HG02943 (cell line): ENCODE measurements at regions not wholly inside any gene's neighbourhood (a gene's known extent, or its start where the extent isn't known, plus 50 kb on each side); places are given as distances from the start of the nearest gene placed in this dataset.
"Not testable (repeated sequence)": the region's sequence is repeated elsewhere in the genome, so short reads cannot be mapped to it uniquely, and the experiment has no call there.

Experiments
- ATAC-seq: cut with Tn5 transposase; IDR thresholded peaks from one replicate; pipeline ENCODE4 v1.9.1; 2021; ENCODE audit warnings: mild to moderate bottlenecking, low read depth, moderate library complexity; ENCODE audit not compliant: unreplicated experiment

DNA sequence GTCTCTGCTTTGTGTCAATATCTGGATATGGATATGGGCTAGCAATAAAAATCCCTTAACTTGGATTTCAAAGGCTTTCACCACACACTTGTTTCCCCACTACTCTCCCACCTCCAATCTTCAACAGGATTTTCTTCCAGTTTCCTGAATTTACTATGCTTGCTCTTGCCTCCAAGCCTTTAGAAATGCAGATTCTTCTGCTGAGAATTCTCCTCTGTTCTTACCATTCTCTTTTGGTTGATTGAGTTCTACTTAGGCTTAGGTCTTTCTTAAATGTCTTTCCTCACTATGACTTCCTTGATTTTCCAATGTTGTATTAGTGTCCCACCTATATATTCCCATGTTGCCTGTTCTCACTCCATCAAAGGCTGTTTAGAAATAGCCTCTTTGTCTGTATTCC lies 1502.4 kb upstream of the TENM4 start:
- ATAC-seq = no peak

DNA sequence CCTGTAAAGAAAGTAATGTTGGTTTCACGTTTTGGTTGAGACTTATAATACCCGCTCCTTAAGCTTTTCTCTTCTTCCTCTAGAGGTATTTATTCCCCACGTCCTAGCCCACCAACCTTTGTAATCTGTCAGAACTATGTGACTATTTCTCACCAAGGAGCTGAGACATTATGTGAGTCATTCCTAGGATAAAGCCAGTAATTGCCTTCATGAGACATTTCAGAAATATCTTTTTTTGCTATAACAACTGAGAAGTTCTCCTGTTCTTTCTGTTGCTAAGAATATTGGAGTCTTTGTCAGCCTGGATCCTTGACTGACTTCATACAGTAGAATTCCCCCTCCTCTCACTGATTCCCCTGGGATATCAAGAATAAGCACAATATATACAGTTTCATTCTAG lies 1497.0 kb upstream of the TENM4 start:
- no peak for ATAC-seq

DNA sequence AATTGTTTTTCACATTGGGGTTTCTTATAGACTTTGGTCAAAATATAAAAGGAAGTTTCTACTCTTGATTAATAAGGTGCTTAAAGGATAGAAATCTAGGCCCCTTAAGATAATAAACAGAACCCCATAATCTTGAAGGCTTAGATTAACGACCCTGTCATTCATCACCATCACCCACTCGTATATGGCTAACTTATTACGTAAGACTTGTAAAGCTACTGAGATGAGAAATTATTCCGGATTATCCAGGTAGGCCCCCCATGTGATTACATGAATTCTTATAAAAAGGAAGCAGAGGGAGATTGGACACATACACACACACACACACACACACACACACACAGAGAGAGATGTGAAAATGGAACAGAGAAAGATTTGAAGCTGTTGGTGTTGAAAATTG lies 1489.2 kb upstream of the TENM4 start:
- no peak for ATAC-seq

DNA sequence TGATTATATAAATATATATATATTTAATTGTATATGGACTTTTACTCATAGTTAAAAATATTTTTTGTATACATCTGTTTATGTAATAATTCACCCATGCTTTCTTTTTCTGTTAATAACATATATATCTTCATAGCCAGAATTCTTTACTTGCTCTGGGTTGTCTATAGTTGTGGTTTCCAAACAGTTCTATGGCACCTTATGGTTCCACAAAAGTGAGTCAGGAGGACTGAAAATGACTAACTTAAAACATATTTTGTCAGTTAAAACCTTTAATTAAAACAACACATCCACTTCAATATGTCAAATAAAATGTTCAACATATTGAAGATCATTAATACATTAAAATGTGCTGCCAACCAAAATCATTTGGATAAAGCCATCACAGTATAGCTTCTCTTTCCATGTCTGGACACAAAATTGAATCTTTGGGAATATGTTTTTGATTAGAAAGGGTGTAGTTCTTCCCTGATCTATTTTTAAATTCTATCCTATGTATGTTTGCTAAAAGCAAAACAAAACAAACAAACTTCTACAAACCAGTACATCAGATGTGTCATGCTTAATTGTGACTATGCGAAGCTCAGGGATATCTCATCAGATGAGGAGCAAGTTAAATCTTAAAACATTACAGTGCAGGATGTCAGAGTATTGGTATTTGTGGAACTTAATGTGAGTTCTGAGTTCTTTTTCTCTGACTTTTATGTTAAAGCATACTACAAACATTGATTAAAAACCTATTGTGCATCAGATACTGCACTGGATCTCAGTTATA lies 1488.4 kb upstream of the TENM4 start:
- no peak for ATAC-seq

DNA sequence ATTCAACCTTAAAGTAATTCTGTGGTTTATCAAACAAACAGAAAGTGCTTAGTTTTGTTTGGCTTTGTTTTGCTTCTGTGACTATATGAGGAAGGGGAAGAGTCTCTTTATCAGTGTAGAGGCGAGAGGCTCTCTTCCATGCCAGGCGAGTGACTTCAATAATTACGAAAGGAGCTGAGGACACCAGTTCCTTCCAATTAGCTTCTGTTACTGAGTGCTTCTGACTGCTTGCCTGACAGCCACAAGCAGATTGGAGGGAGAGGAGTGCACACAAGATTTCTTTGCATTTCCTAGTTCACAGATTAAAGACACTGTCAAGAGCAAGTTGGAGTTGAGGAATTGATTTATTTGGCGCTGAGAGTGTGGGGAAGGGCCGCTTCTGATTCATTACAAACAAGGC lies 1484.5 kb upstream of the TENM4 start:
- ATAC-seq = no peak

DNA sequence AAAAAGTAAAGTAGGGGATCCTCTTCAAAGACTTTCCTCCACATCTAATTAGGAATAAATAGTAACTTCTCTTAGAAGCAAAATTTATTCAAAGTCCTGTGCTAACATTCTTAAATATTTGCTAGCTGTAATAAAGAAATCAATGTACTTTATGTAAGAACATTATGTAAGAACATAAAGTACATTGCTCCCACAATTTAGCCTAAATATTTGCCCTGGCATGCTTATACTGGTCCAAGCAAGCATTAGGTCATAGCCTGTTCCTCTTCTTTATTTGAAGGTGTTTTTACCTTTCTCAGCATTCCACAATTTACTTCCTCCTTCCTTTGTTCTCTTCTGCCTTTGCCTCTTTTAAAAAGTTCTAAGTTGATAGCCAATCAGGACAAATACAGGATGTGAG lies 1480.5 kb upstream of the TENM4 start:
- not testable (repeated sequence) for ATAC-seq

DNA sequence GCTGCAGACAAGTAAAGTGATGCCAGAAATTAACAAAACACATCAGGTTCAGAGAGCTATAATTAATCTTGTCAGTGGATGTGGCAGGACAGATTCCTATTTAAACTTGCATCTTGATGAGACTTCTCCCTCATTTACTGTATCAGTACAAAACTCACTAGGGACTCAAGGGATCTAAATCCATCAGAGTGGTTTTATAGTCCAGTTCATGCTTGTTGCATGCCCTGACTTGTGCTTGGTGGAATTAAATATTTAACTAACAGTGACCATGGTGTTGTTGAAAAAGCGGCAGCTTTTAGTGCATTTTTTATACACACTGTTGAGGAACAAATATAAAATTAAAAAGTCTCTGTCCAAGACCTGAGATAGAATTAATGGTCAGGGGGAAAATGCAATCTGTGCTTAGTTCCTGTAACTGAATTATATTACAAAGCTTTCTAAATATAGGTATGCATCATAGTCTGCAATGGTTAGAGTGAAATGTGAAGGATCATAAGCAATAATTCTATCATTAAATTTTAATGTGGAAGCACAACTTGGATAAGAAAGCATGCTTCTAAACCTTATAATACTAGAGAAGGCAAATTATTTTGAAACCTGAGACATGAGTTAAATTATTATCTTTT lies 1475.5 kb upstream of the TENM4 start:
- no peak for ATAC-seq

DNA sequence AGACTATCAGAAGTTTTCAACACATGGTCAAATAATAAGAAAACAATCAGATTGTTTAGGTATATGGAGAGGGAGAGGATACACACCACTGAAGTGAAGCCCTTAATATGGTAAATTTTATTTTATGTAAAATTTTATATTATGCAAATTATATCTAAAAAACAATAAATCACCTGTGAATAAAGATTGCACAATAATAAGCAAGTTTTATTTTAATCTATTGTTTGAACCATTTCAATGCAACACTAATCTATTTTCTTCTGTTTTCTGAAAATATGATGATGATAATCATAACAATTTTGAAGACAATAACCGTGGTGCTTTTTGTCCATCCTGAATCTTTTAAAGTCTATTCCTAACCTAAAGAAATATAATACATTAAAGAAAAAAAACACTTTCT lies 1473.5 kb upstream of the TENM4 start:
- no peak for ATAC-seq

DNA sequence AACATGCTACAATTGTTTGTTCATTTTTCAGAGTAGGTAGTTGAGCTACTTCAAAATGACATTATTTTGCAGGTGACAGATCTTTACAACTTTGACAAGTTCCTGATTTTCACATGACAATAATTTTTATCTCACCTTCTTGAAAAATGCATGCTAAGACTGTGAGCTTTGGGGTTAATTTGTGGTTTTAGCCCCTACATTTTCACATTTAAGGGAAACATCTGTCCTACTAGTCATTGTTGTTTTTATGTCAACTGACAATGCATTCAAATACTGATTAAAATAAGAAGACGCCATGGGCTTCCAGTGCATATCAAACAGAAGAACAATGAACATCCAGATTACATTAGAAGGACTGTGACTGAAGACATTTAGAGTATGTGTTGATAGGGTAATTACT lies 1470.8 kb upstream of the TENM4 start:
- no peak for ATAC-seq

DNA sequence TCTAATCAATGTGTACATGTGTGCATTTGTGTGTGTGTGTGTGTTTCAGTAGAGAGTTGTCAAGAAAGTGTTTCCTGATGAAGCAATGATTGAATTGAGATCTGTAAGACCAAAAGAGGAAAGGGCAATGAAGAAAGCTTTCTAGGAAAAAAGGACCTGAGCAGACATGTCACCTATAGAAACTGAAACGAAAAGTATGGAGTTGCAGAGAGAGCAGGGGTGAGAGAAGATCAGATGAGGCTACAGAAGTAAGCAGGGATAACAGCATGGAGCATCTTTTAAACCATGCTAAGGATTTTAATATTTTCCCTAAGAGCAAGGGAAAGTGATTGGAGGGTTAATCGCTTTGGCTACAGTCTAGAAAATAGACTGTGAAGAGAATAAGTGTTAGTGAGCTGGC lies 1459.4 kb upstream of the TENM4 start:
- peak; percentile 71 for ATAC-seq

DNA sequence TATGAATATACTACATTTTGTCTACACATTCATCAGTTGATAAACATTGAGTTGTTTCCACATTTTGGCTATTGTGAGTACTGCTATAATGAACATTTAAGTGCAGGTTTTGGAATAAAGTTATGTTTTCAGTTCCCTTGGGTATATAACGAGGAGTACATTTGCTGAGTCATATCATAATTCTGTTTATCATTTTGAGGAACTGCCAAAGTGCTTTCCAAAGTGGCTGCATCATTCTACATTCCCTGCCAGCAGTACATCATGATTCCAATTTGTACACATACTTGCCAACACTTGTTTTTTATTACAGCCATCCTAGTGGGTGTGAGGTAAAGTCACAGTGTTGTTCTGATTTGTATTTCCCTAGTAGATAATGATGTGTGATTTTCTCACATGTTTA lies 1458.6 kb upstream of the TENM4 start:
- ATAC-seq = no peak

DNA sequence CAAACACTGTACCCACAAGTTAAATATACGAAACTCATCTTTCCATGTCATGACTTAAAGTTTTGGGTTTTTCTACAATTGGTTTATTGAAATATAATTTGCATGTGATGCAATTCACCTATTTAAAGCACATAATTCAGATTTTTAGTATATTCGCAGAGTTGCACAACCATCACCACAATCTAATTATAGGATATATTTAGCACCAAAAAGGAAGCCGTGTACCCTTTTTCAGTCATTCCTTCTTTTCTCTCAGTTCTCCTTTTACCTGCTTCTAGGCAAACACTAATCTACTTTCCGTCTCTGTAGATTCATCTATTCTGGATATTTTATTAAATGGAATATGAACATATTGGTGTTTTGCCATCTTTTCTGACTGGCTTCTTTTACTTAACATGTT lies 1458.1 kb upstream of the TENM4 start:
- no peak for ATAC-seq

DNA sequence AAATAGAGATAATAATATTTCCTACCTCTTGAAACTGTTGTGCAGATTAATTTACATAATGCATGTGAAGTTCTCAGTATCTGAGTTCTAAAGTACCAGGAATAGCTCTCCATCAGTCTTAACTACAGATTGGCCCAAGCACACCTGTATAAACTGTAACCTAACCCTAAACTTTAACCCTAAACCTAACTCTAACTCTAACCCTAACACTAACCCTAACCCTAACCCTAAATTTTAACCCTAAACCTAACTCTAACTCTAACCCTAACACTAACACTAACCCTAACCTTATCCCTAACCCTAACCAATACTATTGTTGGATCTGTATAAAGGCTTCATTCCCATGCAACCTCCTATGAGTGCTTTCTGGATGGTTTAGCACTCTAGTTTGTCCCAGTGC lies 1445.9 kb upstream of the TENM4 start:
- no peak for ATAC-seq

DNA sequence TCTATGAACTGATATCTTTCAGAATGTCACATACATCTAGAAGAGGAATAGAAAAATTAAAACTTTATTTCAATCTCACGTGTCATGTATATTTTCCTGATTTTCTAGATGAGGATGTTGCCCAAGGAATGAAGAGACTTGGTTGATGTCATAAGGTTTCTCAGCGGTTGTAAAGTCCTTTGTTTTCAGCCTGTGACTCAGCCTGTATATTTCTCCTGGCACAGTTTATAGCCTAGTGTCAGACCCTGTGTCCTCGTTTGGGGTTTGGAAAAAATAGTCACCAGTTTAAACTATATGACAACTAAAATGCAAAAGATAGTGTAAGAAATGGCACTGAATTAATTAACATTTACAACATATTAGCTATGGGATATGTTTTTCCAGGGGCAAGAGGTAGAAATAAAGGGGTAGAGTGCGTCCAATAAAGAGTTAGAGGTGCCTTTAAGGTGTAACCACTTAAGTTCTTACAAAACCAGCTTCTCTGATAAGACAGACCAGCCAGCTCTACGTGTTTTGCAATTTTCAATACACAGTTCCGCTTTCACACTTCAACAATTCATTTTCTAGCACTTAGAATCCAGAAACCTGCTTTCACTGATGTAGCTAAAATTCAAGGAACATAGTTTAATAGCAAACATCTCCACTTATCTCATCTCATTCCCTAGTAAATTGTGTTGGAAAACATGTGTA lies 1432.6 kb upstream of the TENM4 start:
- no peak for ATAC-seq

DNA sequence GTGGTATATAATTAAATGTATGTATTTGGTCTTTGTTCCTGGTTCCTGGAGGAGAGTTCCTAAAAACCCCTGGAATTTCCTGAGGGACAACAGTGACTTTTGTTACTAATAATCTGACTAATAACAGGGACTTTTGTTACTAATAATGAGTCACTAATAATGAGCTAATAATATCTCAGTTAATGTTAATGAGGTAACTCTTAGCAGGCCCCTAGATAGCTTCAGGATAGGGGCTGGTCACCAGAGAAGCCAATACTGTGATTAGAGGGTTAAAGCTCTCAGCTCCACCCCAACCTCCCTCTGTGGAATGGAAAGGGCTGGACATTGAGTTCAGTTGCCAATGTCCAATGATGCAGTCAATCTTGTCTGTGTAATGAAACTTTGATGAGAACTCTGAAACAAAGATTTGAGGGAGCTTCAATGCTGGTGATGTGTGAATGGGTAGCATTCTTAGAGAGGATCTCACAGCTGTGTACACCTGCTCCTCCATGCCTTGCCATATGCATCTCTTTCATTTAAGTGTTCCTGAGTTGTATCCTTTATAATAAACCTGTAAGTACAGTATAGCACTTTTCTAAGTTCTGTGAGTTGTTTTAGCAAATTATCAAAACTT lies 1431.4 kb upstream of the TENM4 start:
- no peak for ATAC-seq

DNA sequence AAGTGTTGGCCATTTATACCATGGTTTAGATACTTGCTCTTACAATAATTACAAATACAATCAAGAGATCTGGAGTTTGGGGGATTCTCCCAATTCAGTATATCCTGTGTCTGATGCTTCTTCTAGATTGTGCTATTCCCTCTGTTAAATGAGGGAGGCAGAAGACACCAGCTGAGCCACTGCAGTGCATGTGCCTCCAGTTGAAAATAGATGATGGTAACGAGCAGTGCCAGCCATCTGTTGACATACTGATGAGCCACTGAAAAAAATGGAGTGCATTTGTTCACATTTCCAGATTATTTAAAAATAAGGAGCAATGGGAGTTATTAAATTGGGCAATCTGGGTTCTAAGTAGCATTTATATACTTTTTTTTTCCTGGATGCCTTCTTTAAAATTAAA lies 1428.0 kb upstream of the TENM4 start:
- ATAC-seq = no peak

DNA sequence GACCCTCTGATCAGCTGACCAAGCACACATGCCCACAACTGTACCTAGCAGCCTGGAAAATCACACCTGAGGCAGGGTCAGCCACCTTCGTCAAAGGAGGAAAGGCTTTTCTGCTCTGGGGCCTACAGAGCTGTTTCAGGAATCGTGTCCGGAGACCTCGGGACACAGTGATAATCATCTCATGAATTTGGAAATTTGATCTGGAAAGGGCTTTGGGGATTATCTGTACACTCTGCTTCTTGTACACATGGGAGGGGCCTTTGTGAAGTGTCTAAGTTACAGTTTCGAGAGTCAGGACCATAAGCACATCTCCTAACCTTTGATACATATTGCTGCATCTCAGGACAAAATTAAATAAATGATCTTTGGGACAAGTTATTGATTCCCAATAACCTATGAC lies 1421.2 kb upstream of the TENM4 start:
- no peak for ATAC-seq

DNA sequence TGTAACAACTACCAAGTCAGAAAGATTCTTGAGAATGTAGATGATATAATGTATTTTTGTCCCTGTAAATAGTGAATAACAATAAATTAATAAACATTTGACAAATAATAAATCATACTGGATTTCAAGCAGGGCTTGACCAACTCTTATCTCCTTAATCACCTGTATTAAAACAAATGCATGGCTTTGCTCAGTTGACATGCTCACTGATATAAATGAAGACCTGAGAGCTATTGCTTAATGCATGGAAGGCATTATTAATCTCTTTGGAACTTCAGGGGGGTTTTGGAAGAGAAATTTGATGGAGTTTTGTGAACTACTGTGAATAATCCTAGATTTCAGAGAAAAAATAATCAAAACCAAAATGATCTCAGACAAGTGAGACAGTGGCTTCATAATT lies 1420.4 kb upstream of the TENM4 start:
- ATAC-seq = no peak

DNA sequence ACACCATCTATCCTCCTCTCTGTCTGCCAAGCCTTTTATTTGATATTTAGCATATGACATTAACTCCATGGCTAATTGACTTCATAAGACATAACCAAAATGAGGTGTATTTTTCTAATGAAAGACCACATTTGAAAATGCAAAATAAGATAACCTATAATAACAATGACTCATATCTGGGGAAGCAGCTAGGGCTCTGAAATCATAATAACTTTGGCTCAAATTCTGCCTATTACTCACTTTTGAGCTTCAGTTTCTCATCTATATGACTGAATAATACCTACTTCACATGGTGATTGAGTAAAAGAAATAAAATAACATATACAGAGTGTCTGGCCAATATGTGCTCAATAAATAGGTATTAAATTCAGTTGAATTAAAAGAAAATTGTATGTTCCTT lies 1419.8 kb upstream of the TENM4 start:
- ATAC-seq = no peak

DNA sequence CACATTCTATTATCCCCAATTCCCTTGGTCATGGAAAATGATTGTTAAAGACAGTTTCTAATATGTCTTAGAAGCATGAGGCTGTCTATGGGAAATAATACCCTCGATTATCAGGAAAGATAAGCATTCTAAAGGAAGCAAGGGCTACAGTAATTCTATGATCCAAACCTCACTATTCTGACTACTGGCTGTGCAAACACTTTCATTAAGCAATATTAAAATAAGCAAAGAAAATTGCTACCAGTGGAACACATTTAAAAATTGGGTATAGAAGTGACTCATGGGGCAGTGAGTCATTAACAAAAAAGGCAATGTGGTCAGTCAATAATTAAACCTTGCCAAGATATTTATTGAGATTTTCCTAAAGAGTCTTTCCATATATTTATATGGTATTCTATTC lies 1415.2 kb upstream of the TENM4 start:
- ATAC-seq = no peak

DNA sequence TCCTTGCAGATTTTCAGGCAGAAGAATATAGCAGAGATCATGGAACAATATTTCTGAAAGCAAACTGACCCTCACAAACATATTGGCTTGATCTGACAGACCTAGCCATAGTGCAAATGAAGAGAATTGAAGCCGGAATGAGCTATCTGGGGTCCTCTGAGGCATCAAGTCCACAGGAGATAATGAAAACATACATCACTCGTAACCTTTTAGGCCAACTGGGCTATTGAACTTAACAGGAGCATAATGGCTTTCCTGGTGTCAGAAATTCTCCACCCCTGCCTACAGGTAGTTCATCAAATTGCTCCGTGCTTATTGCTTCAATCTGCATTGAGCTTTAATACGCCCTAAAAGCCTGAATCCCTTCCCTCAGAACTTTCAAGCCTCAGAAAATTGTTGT lies 1414.6 kb upstream of the TENM4 start:
- no peak for ATAC-seq

DNA sequence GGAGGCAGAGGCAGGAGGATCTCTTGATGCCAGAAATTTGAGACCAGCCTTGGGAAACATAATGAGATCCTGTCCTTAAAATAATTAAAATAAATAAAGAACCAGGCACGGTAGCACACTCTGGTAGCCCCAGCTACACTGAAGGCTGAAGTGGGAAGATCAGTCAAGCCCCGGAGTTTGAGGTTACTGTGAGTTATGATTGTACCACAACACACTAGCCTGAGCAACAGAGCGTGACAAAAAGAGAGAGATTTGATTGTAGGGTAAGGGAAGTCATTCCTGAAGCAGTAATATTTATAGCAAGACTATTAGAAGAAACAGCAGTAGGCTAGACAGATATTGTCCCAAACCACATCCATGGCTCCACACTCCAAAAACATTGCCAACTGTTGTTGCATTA lies 1408.4 kb upstream of the TENM4 start:
- no peak for ATAC-seq
